LHCN-M2 (cell line): ENCODE measurements at regions not wholly inside any gene's neighbourhood (a gene's known extent, or its start where the extent isn't known, plus 50 kb on each side); places are given as distances from the start of the nearest gene placed in this dataset.
"Not testable (repeated sequence)": the region's sequence is repeated elsewhere in the genome, so short reads cannot be mapped to it uniquely, and the experiment has no call there.

Source experiments
- DNase-seq: peaks from one replicate; pipeline ENCODE4 v3.0.0-alpha.2; 2012; ENCODE audit warnings: low read depth

DNA sequence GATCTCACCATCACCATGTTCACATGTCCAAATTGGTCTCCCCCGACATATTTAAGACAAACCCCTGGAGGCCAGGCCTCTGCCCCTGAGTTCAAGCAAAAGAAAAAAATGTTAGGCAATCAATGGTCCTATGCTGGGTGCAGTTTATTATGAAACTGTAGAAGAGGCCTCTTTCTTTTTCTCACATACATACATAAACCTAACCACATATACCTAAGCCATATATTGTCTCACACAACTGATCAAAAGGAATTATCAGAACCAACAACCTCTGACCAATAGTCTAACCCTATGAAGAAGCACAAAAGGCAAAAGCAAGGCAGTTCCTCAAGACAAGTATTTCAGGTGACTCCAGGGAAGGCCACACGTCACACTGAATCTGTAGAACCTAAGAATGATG, 49.9 kb downstream of the ILRUN start:
- DNase-seq: no peak

DNA sequence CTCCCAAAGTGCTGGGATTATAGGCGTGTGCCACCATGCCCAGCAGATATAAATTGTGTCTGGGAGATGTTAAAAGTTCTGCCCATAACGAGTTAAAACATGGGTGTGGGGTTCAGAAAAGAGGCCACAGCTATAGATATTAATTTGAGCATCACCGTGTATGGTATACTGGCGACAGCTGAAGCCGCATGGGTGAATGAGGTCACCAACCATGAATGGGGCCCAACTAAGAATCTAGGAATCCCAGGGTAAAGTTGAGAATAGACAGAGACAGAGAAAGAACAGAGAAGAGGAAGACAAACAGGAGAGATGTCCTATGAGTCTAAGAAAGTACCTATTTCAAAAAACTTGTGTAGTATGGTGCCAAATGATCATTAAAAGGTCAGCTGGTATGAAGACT, 50.9 kb downstream of the ILRUN start:
- DNase-seq: no peak

DNA sequence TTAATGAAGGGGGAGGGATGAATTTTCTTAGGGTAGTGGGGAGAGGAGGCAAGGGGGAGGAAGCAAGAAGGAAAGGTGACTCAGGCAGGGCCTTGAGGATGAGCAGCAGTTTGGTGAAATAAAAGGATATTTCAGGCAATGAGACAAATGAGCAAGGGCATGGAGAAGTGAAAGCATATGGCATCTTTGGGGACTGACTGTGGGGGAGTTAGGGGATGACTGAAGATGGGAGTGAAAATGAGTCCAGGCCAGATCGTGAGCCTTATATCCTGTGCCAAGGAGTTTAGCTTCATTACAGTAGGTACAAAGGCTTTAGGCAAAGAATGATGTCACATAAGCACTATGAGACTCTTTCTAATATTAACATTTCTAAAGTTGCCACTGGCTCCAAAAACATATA, 51.9 kb downstream of the ILRUN start:
- no peak for DNase-seq

DNA sequence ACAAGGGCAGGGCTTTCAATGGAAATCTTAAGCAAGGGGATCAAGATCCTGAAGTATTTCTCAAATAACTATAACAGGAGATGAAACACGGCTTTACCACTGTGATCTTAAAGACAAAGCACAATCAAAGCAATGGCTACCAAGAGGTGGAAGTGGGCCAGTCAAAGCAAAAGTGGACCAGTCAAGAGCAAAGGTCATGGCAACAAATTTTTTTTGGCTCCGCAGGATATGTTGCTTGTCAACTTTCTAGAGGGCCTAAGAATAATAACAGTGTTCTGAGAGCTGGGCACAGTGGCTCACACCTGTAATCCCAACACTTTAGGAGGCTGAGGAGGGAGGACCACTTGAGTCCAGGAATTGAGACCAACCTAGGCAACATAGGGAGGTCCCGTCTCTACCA, 54.1 kb downstream of the ILRUN start:
- DNase-seq: no peak

DNA sequence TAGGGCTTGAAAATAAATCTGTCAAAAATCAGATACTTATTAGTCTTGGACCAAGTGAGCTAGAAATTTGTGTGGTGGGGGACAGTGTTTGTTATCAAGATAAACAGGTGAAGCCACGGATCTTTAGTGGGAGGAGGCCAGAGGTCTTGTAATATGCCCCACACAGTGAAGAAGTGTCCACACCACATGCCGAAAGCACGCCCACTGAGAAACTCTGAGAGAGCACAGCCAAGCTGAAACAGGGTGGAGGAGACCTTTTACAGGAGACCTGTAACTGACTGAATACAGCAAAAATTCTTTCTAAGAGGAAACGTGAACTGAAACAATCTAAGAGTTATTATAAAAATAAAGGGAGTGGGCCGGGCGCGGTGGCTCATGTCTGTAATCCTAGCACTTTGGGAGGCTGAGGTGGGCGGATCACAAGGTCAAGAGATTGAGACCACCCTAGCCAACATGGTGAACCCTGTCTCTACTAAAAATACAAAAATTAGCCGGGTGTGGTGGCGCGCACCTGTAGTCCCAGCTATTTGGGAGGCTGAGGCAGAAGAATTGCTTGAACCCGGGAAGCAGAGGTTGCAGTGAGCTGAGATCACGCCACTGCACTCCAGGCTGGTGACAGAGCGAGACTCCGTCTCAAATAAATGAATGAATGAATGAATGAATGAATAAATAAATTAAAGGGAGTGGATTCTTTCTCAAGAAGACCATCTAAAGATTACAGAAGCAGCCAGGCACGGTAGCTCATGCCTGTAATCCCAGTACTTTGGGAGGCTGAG, 56.3 kb downstream of the ILRUN start:
- DNase-seq: not testable (repeated sequence)

DNA sequence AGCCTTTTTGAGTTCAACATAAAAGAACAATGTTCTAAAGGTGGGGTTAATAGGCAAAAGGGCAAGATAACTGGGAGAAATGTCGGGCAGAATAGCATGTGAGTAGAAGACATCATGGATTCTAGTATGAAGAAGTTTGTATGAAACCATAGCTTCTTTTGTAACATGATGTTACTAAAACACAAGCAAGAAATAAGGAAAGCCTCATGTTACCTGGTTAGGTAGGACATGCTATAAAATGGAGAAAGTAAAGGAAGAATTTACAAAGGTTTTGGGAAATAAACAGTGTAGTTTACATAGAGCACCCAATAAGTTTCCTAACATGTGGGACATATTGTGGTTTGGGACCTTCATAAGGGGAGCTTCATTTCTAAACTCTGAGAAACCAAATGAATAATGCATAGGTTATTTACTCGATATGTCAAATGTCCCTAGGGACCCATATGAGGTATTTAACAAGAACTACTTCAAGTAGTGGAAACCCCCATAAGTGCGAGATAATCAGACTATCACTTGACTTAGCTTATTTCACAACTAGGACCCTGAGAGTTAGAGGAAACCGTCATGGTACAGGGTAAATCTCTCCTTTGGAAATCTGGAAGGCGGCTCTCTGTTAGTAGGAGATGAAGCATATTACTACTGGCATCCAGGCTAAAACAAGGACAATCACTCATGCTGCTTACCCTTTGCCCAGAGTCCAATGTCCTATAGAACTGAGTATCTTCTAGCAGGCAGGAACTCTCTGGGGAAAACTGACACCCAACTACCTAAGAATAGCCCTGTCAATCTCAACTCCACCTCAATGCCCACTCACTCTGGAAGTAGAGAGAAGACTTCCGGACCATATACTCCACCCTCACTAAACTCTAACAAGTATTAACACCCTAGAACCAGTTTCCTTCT, 57.5 kb downstream of the ILRUN start:
- DNase-seq: no peak

DNA sequence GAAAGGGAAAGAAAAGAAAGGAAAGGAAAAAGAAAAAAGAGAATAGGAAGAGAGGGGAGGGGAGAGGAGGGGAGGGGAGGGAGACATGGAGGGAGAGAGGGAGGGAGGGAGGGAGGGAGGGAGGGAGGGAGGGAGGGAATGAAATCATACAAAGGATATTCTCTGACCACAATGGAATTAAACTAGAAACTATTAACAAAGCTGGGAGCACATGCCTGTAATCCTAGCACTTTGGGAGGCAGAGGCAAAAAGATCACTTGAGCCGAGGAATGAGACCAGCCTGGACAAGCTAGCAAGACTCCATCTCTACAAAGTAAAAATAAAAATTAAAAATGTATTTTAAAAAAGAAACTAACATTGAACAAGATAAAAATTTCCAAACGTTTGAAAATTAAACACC, 62.8 kb downstream of the ILRUN start:
- peak; percentile 3 for DNase-seq

DNA sequence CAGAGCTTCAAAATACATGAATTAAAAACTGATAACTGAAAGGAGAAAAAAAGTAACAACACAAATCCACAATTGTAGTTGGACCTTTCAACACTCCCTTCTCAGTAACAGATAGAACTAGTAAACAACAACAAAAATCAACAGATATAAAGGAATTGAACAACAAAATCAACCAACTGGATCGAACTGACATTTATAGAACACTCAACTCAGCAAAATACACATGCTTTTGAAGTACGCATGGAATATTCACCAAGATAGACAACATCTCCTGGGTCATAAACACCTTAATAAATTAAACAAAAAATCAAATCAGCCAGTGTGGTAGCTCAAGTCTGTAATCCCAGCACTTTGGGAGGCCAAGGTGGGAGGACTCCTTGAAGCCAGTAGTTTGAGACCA, 63.3 kb downstream of the ILRUN start:
- no peak for DNase-seq

DNA sequence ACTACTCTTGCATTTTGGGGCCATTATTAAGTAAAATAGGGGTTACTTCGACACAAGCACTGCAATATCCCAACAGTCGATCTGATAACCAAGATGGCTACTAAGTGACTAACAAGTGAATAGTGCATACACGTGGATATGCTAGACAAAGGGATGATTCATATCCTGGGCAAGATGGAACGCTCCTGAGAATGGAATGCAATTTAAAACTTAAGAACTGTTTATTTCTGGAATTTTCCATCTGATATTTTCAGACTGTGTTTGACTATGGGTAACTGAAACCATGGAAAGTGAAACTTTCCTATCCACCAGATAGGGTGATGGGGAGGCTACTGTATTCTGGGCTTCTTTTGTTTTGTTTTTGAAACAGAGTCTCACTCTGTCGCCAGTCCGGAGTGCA, 66.5 kb downstream of the ILRUN start:
- DNase-seq: peak; percentile 87

DNA sequence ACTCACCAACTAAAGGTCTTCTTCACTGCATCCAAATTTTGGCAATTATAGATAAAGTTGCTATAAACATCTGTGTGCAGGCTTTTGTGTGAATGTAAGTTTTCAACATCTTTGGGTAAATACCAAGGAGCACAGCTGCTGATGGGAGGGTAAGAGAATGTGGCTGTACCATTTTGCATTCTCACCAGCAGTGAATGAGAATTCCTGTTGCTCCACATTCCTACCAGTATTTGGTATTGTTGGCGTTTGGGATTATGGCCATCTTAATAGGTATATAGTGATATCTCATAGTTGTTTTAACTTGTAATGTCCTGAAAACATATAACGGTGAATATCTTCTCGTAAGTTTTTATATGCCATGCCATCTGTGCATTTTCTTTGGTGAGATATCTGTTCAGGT, 69.3 kb downstream of the ILRUN start:
- no peak for DNase-seq

DNA sequence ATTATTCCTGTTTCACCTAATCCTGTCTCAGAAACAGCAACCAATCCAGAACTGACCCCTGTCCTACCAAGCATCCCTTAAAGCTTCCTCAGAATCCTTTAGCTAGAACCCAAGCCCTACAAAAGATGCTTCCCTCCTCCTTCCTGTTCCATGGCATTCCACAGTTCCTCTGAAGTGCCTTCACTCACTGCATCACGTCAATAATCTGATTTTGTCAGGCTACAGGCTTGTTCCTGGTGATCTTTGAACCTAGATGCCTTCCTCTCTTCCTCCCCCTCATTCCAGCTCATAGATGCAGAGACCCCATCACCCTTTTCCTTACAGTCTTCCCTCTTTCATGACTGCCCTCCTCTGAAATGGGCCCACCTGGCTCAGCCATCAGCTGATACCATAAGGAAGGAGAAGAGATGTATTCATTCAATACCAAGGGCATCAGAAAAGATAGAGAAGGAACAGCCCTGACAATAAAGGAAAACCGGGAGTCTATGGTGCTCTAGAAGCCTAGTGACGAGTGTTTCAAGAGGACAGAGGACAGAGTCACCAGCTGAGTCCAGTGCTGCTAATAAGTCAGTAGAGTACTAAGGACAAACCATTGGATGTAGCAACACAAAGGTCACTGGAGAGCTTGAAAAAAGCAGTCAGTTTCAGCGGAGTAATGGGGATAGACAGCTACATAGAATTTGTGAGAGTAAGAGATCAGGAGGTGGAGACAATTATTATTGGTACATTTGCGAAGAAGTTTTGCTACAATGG, 62.5 kb upstream of the SPDEF start:
- DNase-seq: no peak

DNA sequence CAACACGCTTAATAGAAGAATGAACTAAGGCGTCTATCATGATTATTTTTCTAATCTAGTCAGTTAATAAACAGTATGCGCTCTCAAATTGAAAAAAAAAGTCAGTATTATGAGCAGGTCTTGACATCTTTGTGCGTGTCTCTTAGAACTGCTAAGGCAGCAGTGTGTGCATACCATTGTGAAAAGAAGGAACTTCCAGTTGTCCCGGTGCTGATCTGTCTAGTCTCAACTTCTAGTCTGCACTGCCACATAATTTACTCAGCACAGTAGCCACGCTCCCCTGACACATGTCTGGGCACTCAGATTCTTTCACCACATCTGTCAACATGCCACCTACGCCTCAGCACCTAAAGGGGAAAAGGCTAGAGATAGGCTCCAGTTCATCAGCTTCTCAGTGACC, 61.1 kb upstream of the SPDEF start:
- no peak for DNase-seq

DNA sequence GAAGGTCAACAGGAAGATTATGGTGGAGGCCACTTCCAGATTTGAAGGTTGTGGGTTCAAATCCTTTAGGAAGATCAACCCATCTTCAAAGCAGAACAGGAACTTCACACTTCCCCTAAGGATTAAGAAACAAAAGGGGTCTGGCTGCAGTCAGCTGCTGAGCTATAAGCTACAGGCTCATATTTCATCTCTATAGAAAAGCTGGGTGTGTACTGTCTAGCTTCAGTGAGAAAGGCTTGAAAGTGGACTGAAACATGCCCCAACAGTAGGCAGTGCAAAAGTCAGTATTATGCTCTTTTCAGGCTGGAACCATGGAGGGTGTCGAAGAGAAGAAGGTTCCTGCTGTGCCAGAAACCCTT, 60.1 kb upstream of the SPDEF start:
- no peak for DNase-seq

DNA sequence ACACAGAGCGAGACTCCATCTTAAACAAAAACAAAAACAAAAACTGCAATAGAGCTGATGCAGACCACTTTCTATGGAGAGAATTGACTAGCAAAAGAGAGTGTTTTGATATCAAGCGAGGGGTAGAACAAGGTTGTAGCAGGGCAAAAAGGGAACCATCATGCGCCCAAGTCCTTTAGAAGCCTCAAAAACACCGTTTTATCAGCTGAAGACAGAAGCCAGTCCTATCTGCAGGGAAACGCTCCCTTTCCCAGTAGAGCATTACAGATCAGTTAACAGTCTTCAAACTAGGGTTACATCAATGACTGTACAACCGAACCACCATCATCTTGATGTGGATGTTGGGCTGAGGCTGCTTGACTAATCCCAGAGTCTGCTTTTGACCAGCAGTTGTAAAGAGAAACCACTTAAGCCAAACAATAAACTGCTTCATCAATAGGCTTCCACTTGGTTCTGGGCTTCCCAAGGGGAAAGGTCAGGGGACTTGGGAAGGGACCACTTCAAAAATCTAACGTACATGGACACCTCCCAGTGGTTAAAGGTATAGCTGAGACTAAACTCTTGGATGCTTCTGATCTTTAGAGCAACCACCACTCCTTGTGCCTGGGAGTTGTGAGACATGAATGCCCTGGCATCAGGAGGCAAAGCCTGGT, 59.6 kb upstream of the SPDEF start:
- no peak for DNase-seq

DNA sequence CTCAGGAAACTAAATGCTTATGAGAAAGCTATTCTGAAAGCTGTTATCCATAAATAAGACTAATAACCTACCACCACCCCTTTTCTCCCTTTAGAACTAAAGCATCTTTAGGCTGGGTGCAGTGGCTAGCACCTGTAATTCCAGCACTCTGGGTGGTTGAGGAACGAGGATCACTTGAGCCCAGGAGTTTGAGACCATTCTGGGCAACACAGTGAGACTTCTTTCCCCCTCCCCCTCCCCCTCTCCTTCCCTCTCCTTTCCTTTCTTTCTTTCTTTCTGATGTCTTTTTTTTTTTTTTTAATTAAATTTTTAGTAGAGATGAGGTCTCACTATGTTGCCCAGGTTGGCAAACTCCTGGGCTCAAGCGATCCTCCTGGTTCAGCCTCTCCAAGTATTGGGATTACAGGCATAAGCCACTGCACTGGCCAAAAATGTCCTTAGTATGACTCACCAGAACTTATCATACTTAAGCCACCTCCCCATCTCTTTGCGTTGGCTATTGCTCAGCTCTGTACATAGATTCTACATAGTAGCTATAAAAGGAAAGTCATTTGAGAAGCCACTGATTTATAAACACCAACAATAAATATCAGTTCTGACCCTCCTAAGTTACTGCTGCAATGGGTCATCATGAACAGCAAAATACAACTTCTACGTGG, 54.8 kb upstream of the SPDEF start:
- peak; percentile 74 for DNase-seq

DNA sequence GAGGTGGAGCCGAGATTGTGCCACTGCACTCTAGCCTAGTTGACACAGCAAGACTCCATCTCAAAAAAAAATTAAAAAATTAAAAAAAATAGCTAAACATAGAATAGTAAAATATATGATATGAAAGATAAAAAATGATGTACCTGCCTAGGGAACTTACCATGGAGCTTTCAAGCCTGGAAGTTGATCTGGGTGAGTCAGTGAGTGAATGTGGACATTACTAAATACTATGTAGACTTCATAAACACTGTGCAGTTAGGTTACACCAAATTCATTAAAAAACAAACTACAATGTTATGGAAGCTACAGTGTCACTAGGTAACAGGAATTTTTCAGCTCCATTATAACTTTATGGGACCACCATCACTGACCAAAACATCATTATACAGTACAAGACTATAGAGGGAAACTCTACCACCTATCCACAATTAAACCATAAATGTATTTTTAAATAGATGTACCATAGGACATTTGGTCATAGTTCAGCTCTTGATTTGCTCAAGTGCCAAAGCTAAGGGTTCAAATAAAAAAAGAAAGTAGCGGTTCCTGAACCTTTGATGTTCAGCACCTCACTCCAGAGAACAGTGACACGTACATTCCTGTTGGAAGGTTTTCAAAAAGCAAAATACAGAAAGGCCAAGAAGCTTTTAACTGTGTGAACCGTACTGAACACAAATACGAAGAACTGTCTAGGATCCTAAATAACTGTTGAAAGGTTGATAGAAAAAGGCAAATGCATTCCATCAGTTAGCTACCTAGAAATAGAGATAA, 52.4 kb upstream of the SPDEF start:
- no peak for DNase-seq

DNA sequence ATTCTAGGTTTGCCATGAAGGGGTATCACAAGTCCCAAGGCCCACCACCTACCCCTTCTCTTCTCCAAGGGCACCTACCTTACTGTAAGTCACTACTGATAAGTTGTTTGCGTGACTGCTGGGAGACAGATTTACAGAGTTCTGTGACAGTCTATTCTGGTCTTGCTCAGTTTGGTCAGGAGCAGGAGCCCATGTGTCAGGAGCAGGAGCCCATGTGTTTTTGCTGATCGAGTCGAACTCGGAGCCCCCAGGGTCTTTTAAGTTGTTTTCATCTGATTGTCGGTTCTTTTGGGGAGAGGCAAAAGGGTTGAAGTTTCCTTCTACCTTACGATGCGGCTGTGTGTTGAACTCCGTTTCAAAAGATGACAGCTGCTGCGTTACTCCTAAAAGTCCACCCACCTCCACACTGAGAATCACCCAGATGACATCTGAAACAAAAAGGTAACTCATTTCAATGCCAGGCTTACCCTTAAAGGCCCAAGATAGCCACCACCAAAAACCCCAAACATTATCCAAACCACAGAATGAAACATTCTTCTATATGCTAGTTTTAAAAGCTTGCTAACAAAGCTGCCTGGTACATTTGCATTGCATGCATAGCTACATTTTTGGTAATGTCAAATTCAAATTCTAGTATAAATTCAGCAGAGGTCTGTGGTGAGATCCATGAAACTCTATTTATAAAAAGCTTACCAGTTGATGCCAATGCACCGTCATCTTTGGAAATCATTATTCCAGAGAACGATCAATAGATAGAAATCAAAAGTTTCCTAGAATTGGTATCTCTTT, 50.5 kb upstream of the SPDEF start:
- no peak for DNase-seq
